Lung (tissue), 11 donors: ENCODE measurements at regions not wholly inside any gene's neighbourhood (a gene's known extent, or its start where the extent isn't known, plus 50 kb on each side); places are given as distances from the start of the nearest gene placed in this dataset.

ENCODE experiments used
- ATAC-seq: fragments of 200-7000 bp; cut with Tn5 transposase; one replicate; pipeline ENCODE4 v1.9.1; 2020; ENCODE audit warnings: moderate number of reproducible peaks; ENCODE audit not compliant: insufficient read depth, low FRiP score
- DNase-seq, 3 donors: peaks; one replicate each; pipeline ENCODE4 v3.0.0-alpha.2; 2013 to 2017
- H3K27ac ChIP-seq, 2 donors: one replicate each; pipeline ENCODE4 v1.5.1; 2013; ENCODE audit warnings: mild to moderate bottlenecking in 2 of 2, moderate library complexity in 2 of 2, control low read depth in 1 of 2, inconsistent platforms in 1 of 2, low read depth in 1 of 2, low read length in 1 of 2
- H3K27me3 ChIP-seq, 3 donors: one replicate each; pipeline ENCODE4 v1.5.1; 2013; ENCODE audit warnings: low read length in 2 of 3; ENCODE audit not compliant: control insufficient read depth in 3 of 3, insufficient read depth in 3 of 3
- H3K36me3 ChIP-seq, 4 donors: one replicate each; pipeline ENCODE4 v1.5.1; 2013; ENCODE audit warnings: low read length in 4 of 4, mild to moderate bottlenecking in 1 of 4, moderate library complexity in 1 of 4; ENCODE audit not compliant: control insufficient read depth in 4 of 4, insufficient read depth in 4 of 4
- H3K4me1 ChIP-seq, 5 donors: one replicate each; pipeline ENCODE4 v1.5.1; 2013; ENCODE audit warnings: low read length in 5 of 5, mild to moderate bottlenecking in 2 of 5, moderate library complexity in 1 of 5; ENCODE audit not compliant: control insufficient read depth in 5 of 5, insufficient read depth in 5 of 5
- H3K4me3 ChIP-seq: one replicate; pipeline ENCODE4 v1.5.1; 2013; ENCODE audit warnings: mild to moderate bottlenecking, control low read depth, moderate library complexity
- H3K9ac ChIP-seq, 2 donors: one replicate each; pipeline ENCODE4 v1.5.1; 2013; ENCODE audit warnings: low read length in 2 of 2, control low read depth in 1 of 2; ENCODE audit not compliant: insufficient read depth in 1 of 2
- H3K9me3 ChIP-seq, 4 donors: one replicate each; pipeline ENCODE4 v1.5.1; 2013; ENCODE audit warnings: low read length in 3 of 4, mild to moderate bottlenecking in 1 of 4, moderate library complexity in 1 of 4; ENCODE audit not compliant: control insufficient read depth in 4 of 4, insufficient read depth in 3 of 4
- WGBS, 2 donors: extraction: QIAGEN DNeasy Blood & Tissue Kit; methylation state at CpG; one replicate each; pipeline ENCODE4 v1.1.7; 2013; 5-methylcytosine and 5-hydroxymethylcytosine counted together
- TF ChIP-seq, protein P1 (sequence below): IDR thresholded peaks from 2 replicates; pipeline ENCODE4 v1.5.1; 2012; ENCODE audit warnings: mild to moderate bottlenecking; ENCODE audit errors: control extremely low read depth, extremely low read depth
- donor health status: control.
- donor health status: control.
- donor health status: Bipolar disorder and iron deficiency.
- donor health status: healthy.
- donor health status: DM: yes; HTN: yes; CAD: no.

DNA sequence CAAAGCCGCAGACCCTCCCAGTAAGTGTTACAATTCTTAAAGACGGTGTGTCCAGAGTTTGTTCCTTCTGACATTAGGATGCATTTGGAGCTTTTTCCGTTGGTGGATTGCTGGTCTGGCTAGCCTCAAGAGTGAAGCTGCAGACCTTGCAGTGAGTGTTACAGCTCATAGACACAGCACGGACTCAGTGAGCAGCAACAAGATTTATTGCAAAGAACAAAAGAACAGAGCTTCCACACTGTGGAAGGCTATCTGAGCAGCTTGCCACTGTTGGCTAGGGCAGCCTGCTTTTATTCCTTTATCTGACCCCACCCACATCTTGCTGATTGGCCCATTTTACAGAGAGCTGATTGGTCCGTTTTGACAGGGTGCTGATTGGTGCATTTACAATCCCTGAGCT lies 242.8 kb upstream of the SGCG start:
- WGBS, 2 donors, result 91 to 95% methylated on average over 5 of the region's 5 CpGs

DNA sequence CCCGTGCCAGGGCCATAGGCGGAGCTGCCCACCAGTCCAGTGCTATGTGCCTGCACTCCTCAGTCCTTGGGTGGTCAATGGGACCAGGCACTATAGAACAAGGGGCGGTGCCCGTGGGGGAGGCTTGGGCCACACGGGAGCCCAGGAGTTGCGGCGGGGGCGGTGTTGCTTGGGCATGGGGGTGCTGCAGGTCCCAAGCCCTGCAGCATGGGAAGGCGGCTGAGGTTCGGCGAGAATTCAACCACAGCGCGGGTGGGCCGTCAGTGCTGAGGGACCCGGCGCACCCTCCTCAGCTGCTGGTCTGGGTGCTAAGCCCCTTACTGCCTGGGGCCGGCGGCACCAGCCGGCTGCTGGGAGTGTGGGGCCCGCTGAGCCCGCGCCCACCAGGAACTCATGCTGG lies 242.2 kb upstream of the SGCG start:
- 93 to 96% methylated on average over 22 of the region's 22 CpGs for WGBS, 2 donors

More for the DNA sequence above, 242.8 kb upstream of the SGCG start:
- ATAC-seq, result no peak
- no peak for DNase-seq
- no peaks in the 10 kb centered on the region for H3K4me1 ChIP-seq
- peaks cover 0 to 2% (median under 1%) of the 10 kb centered on the region in 4 donors for H3K9me3 ChIP-seq
- no peaks in the 10 kb centered on the region for H3K27me3 ChIP-seq
- peaks cover 0 to 9% (median 0%) of the 10 kb centered on the region in 4 donors for H3K36me3 ChIP-seq
- H3K9ac ChIP-seq, result no peak overlapping the region
- no peak overlapping the region for H3K4me3 ChIP-seq
- TF ChIP-seq, protein P1, sequence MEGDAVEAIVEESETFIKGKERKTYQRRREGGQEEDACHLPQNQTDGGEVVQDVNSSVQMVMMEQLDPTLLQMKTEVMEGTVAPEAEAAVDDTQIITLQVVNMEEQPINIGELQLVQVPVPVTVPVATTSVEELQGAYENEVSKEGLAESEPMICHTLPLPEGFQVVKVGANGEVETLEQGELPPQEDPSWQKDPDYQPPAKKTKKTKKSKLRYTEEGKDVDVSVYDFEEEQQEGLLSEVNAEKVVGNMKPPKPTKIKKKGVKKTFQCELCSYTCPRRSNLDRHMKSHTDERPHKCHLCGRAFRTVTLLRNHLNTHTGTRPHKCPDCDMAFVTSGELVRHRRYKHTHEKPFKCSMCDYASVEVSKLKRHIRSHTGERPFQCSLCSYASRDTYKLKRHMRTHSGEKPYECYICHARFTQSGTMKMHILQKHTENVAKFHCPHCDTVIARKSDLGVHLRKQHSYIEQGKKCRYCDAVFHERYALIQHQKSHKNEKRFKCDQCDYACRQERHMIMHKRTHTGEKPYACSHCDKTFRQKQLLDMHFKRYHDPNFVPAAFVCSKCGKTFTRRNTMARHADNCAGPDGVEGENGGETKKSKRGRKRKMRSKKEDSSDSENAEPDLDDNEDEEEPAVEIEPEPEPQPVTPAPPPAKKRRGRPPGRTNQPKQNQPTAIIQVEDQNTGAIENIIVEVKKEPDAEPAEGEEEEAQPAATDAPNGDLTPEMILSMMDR, result no peak
- H3K27ac ChIP-seq, result no peak overlapping the region

DNA sequence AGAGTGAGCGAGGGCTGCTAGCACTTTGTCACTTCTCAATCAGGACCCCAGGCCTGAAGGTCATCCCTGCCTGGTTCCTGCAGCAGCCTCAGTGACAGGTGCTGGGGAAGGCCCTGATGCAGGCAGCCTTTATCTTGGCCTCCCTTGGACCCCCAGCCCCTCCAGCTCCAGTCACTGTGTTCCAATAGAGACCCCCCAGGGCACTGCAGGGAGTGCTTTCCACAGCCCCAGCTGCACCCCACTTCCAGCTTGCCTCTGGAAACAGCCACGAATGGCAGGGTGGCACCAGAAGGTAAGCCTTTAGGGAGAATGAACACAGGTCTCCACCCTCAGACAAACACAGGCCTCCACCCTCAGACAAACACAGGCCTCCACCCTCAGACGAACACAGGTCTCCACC lies 241.6 kb upstream of the SGCG start:
- ATAC-seq, result no peak
- no peak for DNase-seq
- Histone ChIP-seq H3K9me3 (peaks cover 0 to 2% (median 0%) of the 10 kb centered on the region in 4 donors), H3K4me1 (no peaks in the 10 kb centered on the region), H3K36me3 (peaks cover 0 to under 1% (median 0%) of the 10 kb centered on the region in 4 donors), H3K27me3 (no peaks in the 10 kb centered on the region), H3K9ac (no peak overlapping the region), H3K27ac (no peak overlapping the region), H3K4me3 (no peak overlapping the region)
- TF ChIP-seq, protein P1, result no peak
- 80 to 82% methylated on average over 3 of the region's 3 CpGs for WGBS, 2 donors

More for the DNA sequence above, 242.2 kb upstream of the SGCG start:
- Histone ChIP-seq H3K36me3 (peaks cover 0 to 6% (median 0%) of the 10 kb centered on the region in 4 donors), H3K27ac (no peak overlapping the region), H3K4me3 (no peak overlapping the region), H3K9me3 (peaks cover 0 to 2% (median under 1%) of the 10 kb centered on the region in 4 donors), H3K4me1 (no peaks in the 10 kb centered on the region), H3K9ac (no peak overlapping the region), H3K27me3 (no peaks in the 10 kb centered on the region)
- ATAC-seq, result no peak
- no peak for DNase-seq
- TF ChIP-seq, protein P1, result no peak

DNA sequence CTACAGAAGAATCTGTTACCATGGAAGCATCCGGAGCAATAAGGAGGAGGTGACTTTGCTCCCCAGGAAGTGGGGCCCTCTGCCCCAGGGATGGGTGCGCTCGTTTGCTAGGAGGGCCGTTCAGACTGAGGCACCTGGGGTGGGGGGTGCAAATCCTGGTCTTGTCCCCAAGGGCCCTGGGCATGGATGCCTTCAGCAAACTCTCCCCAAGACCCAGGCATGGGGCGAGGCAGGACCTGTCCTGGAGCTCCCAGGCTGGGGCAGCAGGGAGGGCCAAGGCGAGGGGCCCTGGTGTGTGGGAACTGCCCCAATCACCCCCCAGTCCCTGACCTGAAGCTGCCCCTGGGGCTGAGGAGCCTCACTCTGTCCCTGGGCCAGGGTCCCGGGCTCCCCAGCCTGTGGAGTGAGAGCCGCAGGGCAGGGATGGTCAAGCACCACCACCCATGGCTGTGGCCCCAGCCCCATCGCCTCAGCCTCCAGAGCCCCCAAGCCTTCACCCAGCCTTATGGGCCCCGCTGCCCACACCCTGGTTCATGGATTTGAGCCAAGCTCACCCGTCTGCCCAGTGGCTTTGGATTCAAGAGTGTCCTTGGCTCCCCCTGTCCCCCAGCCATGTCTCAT lies 240.6 kb upstream of the SGCG start:
- no peak for ATAC-seq
- Histone ChIP-seq H3K36me3 (no peaks in the 10 kb centered on the region), H3K9me3 (peaks cover 0 to 2% (median 0%) of the 10 kb centered on the region in 4 donors), H3K27me3 (no peaks in the 10 kb centered on the region), H3K9ac (no peak overlapping the region), H3K4me3 (no peak overlapping the region), H3K4me1 (no peaks in the 10 kb centered on the region), H3K27ac (no peak overlapping the region)
- 84 to 85% methylated on average over 11 of the region's 11 CpGs for WGBS, 2 donors
- DNase-seq, result no peak
- TF ChIP-seq, protein P1, result no peak
